ENCODE measurements at regions not wholly inside any gene's neighbourhood (a gene's known extent, or its start where the extent isn't known, plus 50 kb on each side); places are given as distances from the start of the nearest gene placed in this dataset.

DNA sequence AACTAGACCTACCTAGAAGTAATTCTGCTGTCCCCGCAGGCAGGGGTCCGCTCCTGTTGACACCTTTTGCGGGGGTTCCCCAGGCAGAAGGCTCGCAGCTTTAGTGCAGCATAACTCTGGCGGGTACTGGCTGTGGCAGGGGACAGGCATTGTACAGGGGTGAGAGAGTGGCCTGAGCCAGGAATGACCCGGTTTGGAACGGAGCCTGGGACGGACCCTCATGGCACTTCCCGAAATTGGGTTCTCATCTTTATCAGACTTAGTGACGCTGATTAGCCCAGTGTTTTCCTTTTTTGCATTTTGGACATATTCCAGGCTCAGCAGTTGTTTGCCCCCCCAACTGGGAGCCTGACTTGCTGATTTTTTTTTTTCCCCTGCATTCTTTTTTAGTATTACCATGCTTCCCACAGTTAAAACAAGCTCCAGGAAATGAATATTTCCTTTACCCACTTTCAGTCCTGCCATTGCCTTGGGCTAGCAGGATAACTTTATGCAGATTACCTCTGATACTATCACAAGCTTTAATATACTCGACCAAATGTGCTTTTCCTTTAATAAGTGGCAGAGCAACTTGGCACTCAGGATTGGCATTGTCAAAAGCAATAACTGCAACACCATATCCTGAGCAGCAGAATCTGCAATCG, 55.8 kb upstream of the WDR1 start (continued):
- TF ChIP-seq, protein P1, sequence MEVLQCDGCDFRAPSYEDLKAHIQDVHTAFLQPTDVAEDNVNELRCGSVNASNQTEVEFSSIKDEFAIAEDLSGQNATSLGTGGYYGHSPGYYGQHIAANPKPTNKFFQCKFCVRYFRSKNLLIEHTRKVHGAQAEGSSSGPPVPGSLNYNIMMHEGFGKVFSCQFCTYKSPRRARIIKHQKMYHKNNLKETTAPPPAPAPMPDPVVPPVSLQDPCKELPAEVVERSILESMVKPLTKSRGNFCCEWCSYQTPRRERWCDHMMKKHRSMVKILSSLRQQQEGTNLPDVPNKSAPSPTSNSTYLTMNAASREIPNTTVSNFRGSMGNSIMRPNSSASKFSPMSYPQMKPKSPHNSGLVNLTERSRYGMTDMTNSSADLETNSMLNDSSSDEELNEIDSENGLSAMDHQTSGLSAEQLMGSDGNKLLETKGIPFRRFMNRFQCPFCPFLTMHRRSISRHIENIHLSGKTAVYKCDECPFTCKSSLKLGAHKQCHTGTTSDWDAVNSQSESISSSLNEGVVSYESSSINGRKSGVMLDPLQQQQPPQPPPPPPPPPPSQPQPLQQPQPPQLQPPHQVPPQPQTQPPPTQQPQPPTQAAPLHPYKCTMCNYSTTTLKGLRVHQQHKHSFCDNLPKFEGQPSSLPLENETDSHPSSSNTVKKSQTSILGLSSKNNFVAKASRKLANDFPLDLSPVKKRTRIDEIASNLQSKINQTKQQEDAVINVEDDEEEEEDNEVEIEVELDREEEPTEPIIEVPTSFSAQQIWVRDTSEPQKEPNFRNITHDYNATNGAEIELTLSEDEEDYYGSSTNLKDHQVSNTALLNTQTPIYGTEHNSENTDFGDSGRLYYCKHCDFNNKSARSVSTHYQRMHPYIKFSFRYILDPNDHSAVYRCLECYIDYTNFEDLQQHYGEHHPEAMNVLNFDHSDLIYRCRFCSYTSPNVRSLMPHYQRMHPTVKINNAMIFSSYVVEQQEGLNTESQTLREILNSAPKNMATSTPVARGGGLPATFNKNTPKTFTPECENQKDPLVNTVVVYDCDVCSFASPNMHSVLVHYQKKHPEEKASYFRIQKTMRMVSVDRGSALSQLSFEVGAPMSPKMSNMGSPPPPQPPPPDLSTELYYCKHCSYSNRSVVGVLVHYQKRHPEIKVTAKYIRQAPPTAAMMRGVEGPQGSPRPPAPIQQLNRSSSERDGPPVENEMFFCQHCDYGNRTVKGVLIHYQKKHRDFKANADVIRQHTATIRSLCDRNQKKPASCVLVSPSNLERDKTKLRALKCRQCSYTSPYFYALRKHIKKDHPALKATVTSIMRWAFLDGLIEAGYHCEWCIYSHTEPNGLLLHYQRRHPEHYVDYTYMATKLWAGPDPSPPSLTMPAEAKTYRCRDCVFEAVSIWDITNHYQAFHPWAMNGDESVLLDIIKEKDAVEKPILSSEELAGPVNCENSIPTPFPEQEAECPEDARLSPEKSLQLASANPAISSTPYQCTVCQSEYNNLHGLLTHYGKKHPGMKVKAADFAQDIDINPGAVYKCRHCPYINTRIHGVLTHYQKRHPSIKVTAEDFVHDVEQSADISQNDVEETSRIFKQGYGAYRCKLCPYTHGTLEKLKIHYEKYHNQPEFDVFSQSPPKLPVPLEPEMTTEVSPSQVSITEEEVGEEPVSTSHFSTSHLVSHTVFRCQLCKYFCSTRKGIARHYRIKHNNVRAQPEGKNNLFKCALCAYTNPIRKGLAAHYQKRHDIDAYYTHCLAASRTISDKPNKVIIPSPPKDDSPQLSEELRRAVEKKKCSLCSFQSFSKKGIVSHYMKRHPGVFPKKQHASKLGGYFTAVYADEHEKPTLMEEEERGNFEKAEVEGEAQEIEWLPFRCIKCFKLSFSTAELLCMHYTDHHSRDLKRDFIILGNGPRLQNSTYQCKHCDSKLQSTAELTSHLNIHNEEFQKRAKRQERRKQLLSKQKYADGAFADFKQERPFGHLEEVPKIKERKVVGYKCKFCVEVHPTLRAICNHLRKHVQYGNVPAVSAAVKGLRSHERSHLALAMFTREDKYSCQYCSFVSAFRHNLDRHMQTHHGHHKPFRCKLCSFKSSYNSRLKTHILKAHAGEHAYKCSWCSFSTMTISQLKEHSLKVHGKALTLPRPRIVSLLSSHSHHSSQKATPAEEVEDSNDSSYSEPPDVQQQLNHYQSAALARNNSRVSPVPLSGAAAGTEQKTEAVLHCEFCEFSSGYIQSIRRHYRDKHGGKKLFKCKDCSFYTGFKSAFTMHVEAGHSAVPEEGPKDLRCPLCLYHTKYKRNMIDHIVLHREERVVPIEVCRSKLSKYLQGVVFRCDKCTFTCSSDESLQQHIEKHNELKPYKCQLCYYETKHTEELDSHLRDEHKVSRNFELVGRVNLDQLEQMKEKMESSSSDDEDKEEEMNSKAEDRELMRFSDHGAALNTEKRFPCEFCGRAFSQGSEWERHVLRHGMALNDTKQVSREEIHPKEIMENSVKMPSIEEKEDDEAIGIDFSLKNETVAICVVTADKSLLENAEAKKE (CRISPR knock-in tag; IDR thresholded peaks at IDR 0.05): no peak
- TF ChIP-seq JUNB (IDR thresholded peaks at IDR 0.05; ENCODE audit: unreplicated experiment): no peak
- TF ChIP-seq, protein P2, sequence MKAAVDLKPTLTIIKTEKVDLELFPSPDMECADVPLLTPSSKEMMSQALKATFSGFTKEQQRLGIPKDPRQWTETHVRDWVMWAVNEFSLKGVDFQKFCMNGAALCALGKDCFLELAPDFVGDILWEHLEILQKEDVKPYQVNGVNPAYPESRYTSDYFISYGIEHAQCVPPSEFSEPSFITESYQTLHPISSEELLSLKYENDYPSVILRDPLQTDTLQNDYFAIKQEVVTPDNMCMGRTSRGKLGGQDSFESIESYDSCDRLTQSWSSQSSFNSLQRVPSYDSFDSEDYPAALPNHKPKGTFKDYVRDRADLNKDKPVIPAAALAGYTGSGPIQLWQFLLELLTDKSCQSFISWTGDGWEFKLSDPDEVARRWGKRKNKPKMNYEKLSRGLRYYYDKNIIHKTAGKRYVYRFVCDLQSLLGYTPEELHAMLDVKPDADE (IDR thresholded peaks at IDR 0.05): no peak
- TF ChIP-seq CREB1 (CRISPR knock-in tag; IDR thresholded peaks at IDR 0.05; ENCODE audit: low read depth): no peak
- TF ChIP-seq ZNF331 (CRISPR knock-in tag; IDR thresholded peaks at IDR 0.05; ENCODE audit: low read depth): no peak
- TF ChIP-seq EZH2phosphoT487 (IDR thresholded peaks at IDR 0.05; ENCODE audit: unreplicated experiment): no peak
- TF ChIP-seq NANOG (IDR thresholded peaks at IDR 0.05; ENCODE audit: borderline replicate concordance): no peak
- no peak for TF ChIP-seq STAT1 (IDR thresholded peaks at IDR 0.05; ENCODE audit: unreplicated experiment)
- TF ChIP-seq ZNF114 (CRISPR knock-in tag; IDR thresholded peaks at IDR 0.05): no peak

DNA sequence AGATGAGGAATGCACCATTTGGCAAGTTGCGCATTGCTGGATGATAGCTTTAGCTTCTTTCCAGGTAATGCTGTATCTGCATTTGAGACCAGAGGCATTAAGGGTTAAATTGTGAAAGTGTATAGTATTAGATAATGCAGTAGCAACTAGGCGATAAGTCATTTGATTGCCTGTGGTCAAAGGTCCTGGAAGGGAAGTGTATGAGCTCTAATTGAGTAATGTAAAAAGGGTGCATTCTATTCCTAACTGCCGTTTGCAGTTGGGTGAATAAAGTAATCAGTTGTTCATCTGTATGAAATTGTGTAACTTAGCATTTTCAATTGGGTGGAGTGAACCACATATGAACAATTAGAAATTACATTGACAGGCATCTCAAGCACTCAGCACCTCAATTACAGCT, 54.5 kb upstream of the WDR1 start:
- Mint-ChIP-seq H3K4me3 (no peak overlapping the region), H3K36me3 (ENCODE audit: low read depth) (no peaks in the 10 kb centered on the region), H3K4me1 (peaks cover 17% of the 10 kb centered on the region), H3K27ac (no peak overlapping the region), H3K27me3 (ENCODE audit: insufficient read depth, low read depth, poor library complexity) (peaks cover 3% of the 10 kb centered on the region), H3K9me3 (no peaks in the 10 kb centered on the region)
- no peaks in the 10 kb centered on the region for H3K79me2 ChIP-seq (replicated peaks; ENCODE audit: insufficient read depth)
- no peak overlapping the region for H3K27ac ChIP-seq (ENCODE audit: low read depth)
- no peak overlapping the region for H3K4me3 ChIP-seq
- no peaks in the 10 kb centered on the region; the same call in 1 of the 2 replicates for H3K9me2 ChIP-seq (ENCODE audit: insufficient read depth)
- ATAC-seq (no peak), DNase-seq (ENCODE audit: low spot score) (no peak)
- no peaks in the 10 kb centered on the region for H3K36me3 ChIP-seq (ENCODE audit: insufficient read depth)
- no peaks in the 10 kb centered on the region for H3F3A ChIP-seq (replicated peaks; ENCODE audit: low read depth)
- no peak overlapping the region for H3K4me2 ChIP-seq
- H2AFZ ChIP-seq: no peak overlapping the region
- H3K4me1 ChIP-seq (ENCODE audit: insufficient read depth): no peaks in the 10 kb centered on the region
- no peaks in the 10 kb centered on the region for H4K20me1 ChIP-seq (replicated peaks; ENCODE audit: insufficient read depth)
- H3K27me3 ChIP-seq (ENCODE audit: insufficient read depth): no peaks in the 10 kb centered on the region
- TF ChIP-seq, protein P2 (IDR thresholded peaks at IDR 0.05): no peak
- TF ChIP-seq EZH2phosphoT487 (IDR thresholded peaks at IDR 0.05; ENCODE audit: unreplicated experiment): no peak
- no peak for TF ChIP-seq EZH2 (IDR thresholded peaks at IDR 0.05; ENCODE audit: low read depth, unreplicated experiment)
- TF ChIP-seq ZNF114 (CRISPR knock-in tag; IDR thresholded peaks at IDR 0.05): no peak
- no peak for TF ChIP-seq NANOG (IDR thresholded peaks at IDR 0.05; ENCODE audit: borderline replicate concordance)
- no peak for TF ChIP-seq JUNB (IDR thresholded peaks at IDR 0.05; ENCODE audit: unreplicated experiment)
- no peak for TF ChIP-seq ZNF331 (CRISPR knock-in tag; IDR thresholded peaks at IDR 0.05; ENCODE audit: low read depth)
- TF ChIP-seq CREB1 (CRISPR knock-in tag; IDR thresholded peaks at IDR 0.05; ENCODE audit: low read depth): no peak

Data from GM23338 (cell line).